ENCODE measurements at regions not wholly inside any gene's neighbourhood (a gene's known extent, or its start where the extent isn't known, plus 50 kb on each side); places are given as distances from the start of the nearest gene placed in this dataset.
"Not testable (repeated sequence)": the region's sequence is repeated elsewhere in the genome, so short reads cannot be mapped to it uniquely, and the experiment has no call there.

GRCh38 chr2:198279026-198279425, 474.6 kb downstream of the PLCL1 start:
- DNase-seq = no peak

DNA sequence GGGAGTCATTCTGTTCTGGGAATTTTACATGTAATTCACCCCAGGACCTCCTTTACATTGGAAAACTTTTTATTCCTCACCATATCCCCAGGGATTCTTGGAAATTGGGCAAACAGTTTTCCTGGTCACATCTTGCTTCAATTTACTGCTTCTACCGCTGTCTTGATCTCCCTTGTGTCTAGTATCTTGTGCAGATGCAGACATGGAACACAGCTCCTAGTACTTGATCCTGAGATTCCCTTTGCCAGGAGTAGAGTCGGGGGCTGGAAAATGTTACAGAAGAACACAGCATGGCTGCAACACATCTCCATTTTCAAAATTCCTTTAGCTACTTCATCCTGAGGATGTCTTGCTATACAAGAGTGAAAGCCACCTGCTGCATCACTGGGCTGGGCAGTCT, 472.8 kb downstream of the PLCL1 start:
- no peak for DNase-seq

DNA sequence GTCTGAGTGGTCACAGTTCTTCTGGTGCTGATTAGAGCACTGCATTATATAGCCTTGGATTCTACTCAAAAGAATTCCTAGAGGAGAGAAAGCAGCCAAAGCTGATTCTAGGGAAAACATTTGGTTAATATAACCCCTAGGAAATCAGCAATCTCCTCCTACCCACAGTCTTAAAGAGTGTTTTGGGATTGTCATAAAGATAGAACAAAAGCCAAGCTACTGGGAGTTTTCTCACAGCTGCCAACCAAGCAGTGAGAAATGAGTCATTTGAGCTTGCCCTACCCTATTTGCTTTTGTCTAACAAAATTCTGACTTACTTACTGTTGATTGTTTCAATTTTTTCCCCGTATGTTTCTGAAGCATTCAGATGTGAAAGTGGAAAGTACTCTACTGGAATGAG, 469.3 kb downstream of the PLCL1 start:
- no peak for DNase-seq

- not testable (repeated sequence) for DNase-seq
These were observed 465.8 kb downstream of the PLCL1 start for GRCh38 chr2:198270157-198270556.

DNA sequence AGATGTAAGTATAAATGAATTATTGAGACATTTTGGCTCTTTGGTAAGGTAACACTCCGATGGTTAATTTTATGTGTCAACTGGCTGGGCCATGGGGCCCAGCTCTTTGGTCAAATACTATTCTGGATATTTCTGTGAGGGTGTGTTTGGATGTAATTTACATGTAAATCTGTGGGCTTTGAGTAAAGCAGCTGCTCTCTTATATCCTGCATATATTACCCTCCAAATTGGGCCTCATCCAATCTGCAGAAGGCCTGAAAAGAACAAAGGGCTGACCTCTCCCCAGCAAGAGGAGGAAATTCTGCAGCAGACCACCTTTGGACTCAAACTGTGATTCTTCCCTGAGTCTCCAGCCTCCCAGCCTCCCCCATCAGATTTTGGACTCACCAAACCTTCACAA, 464.1 kb downstream of the PLCL1 start:
- DNase-seq = no peak

DNA sequence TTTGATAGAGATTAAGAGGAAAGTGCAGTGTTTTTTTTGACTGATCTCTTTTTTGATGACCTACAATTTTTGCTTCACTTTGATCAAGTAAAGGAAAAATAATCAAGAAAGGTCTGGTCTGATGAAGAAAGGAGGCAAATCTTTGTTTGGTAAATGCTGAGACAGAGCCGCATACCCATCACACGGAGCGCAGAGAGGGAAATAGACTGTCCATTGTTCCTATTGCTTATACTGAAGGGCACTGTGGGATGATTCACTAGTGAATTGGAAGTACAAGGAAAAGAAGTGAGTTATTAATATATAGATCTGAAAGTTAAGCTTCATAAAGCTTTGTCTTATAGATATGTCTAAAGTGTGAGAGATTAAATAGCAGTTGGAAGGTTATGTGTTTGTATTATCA, 455.1 kb downstream of the PLCL1 start:
- DNase-seq = no peak

DNA sequence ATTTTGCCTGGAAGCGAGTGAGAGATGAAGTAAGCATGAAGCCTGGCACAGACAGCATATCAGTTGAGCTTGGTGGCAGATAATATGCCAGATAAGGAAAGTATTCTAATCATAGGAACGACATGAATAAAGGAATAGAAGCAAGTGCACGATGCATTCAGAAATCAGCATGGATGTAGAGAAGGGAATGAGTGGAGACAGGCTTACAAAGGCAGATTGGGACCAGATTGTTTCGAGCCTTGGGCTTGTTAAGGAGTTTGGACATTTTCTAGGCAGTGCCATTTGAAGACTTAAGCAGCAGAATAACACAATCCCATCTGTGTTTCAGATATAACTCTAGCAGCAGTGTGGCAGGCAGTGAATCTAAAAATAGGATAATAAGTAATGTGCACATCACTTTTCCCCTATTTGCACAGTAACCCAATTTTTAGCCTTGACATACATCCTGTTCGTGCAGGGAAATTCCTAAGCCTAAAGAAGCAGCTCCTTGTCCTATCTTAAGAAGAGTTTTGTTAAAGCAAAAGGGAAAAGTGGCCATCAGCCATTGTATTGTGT, 450.2 kb downstream of the PLCL1 start:
- DNase-seq = no peak

DNA sequence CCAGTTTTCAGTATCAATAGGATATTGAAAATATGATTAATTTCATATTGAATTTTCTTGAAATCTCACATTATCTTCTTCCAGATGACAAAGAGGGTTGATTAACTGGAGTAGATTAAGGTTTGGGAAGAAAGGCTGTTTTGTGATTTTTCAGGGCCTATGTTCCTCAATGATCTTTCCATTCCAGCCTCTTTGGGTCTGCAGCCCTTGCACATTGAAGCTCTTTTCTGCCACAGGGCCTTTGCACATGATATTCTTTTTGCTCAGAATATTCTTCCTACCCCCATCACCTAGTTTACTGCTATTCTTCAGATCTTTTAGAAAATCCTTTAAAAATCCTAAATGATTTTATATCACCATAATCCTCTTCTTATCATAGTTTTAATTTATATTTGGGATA, 449.6 kb downstream of the PLCL1 start:
- DNase-seq = no peak

DNA sequence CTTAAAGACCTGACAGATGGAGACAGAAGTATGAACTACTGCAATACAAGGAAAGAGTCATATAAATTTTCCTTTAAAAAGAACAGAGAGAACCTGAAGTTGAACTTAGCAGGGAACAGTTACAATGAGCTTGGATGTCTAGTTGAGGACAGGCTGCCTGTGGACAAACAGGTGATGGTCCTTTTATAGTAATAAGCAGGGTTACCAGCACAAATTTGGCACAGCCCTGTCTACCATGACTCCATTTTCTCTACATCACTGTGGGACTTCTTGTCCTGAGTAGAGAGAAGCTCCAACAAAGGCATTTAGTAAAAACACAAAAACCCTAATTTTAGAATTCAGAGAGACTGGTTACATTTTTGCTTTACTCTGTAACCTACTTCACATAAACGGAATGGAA, 448.1 kb downstream of the PLCL1 start:
- DNase-seq = no peak

- DNase-seq = no peak
These were observed 437.7 kb downstream of the PLCL1 start for GRCh38 chr2:198242093-198242492.

DNA sequence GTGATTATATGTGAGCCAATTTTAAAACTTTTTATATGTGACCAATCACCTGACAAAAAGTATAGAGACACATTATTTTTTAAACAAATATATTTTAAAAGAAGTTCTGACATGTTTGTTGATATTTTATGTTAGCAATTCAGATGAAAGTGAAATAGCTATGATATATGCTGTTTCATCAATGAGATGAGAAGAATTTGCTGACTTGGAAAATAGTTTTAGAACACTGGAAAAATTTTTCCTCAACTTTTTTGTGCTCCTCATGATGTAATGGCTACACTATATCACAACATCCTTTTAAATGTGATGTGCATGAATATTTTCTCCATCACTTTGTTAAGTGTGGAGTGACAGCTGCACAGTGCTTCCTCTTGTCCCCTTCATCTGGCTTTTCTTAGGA, 434.0 kb downstream of the PLCL1 start:
- DNase-seq = no peak

DNA sequence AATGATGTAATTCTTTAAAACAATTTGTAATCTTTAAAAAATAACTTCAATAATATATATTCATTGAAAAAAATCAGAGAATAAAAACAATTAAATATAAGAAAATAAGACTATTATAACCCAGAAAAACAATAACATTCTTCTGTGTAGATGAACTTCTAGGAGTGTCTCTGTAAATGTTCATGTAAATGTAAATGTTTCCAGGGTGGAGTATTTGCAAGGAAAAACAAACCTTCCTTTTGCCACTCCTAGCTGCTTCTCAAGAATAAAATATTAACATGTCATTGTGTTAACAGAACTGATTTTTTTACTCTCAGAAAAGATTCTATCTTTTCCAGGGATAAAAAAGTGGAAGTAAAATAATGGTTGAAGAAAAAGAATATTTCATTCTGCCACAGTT, 431.9 kb downstream of the PLCL1 start:
- no peak for DNase-seq

DNA sequence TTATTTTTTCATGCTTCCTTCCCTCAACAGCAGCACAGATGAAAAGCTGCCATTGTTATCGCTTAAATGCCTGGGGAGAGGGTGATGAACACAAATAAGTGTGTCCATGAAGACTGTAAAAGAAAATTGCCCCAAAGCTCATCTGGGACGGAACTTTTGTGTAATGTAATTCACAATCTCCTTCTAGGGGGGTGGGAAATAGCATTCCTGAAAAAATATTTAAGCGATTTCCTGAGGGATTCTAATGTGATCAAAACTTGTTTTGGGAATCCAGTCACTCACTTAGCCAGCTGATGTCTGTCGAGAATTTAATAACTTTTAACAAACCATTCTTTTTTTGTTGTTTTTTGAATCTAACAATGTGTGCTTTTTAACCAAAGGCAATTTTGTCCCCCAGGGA, 427.9 kb downstream of the PLCL1 start:
- no peak for DNase-seq

GRCh38 chr2:198231562-198231961, 427.2 kb downstream of the PLCL1 start:
- no peak for DNase-seq

DNA sequence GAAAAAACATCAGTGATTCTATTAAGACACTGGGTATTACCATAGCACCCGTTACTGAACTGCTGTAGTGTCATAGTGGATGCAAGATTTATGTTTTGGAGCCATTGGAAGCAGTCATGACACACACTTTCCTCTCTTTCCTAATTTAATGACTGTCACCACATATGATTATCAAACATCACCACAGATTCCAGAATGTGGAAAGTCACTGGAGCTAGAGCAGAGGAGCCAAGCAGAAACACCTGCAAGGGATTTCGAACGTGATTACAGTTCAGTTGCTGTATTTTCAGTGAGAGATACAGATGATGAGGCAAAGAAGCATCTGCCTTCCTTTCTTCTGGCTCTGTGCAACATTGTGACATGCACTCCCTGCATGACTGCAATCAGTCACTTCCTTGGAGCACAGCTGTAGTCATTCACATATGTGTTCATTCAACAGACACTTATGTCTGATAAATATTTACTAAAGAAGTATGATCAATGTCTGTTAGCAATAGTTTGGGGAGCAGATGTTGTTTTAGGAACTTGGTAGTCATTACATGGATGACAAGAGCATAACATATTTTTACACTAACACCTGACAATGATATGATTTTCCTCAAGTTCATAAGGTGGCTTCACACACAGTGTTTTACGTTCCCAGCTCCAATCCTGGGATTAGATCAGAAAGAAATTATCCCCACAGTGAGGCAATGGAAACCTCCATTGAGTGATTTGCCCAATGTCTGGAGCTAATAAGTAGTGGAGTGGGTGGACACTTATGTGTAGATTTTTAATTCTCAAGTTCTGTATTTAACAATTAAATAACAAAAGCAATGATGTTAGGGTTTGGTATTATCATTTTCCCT, 416.6 kb downstream of the PLCL1 start:
- no peak for DNase-seq

GRCh38 chr2:198219292-198219691, 414.9 kb downstream of the PLCL1 start:
- DNase-seq = no peak

DNA sequence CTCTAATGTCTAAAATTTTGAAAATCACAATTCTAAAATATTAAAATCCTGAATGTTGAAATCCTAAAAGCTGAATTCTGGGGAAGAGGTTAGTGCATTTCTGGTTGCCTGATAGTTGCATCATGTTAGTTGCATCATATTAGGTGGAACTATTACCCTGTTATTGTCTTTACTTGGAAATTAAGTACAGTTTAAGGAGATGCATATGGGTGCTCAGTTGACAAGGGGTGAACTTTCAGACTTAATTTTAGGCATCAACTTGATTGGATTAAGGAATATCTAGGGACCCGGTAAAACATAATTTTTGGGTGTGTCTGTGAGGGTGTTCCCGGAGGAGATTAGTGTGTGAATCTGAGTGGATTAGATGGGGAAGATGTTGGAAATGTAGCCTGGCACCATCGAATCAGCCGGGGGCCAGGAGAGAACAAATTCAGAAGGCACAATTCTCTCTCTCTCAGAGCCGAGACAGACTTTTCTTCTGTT, 409.8 kb downstream of the PLCL1 start:
- no peak for DNase-seq

DNA sequence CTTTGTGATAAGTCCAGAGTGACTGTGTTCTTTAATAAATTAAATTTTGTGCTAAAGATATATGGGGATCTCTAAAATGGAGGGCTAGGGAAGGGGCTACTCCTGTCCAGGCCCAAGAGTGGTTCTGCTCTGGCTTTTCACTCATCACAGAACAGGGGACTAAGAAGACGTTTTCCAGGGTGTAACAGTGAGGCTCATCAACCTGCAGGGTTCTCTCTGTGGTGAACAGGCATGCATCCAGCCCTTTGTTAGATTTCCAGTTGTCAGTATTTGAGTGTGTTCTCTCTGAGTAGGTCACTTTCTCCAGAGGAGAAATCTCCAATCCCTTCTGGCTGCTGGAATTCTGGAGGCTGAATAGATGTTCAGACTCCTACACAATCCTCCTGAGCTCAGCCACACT, 408.9 kb downstream of the PLCL1 start:
- DNase-seq = no peak

GRCh38 chr2:198211706-198212105, 407.3 kb downstream of the PLCL1 start:
- DNase-seq = no peak

DNA sequence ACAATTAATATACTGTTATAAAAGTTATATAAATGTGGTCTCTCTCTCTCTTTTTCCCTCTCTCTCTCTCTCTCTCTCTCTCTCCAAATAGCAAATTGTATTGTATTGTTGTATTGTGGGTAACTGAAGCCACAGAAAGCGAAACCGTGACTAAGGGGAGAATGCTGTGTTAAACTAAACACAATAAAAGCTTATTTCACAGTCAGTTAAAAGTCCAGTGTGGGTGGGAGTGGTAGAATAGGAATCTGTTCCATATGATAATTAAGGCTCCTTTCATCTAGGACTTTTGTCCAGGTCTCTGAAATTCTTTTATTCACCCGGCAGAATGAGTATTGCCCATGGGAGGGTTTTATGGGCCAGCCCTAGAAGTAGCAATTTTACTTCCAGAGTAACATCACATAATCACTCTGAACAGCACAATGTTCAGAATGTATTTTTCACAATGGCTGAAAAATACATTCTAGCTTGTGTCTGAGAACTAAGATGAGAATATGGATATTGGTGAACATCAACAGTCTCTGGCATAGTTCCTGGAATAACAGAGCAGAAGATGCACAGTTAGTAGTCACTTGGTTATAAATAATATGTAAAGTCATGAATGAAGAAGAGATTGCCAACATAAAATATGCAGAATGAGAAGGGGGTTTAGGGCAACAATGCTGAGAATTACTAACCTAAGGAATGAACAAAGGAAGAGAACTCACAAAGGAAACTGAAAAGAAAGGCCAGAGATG, 399.1 kb downstream of the PLCL1 start:
- no peak for DNase-seq
